ENCODE measurements at regions not wholly inside any gene's neighbourhood (a gene's known extent, or its start where the extent isn't known, plus 50 kb on each side); places are given as distances from the start of the nearest gene placed in this dataset.

DNA sequence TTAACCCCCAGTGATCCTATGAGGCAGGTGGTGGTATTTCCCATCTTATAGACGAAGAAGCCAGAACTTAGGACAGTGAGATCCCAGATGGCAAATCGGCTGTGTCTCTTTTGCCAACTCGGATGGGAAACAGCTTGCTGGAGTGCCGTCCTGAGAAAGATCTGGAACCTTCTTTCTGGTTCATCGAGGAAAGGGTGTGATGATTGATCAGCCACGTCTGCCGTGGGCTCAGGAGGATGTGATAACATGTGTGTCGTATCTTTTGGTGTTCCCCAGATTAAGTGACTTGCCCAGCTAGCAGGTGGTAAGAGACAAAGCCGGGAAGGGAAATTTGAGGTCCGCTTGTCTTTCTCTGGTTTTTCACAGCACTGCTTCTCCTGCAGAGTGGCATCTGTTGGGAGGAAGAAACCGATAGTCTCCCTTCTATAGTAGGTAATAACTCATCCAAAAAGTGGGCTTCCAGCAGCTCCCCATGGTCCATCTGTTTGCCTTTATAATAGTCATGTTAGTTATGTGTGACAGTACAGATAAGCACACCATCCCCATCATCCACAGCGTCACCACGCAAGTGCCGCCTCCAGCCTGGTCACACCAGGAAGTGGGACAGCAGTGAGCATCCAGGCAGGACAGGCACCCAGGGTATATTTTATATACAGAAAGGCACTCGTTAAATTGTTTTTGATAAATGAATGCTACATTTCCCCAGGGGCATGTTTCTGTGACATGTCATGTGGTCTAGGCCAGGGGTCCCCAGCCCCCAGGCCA is 175.5 kb downstream of the KATNIP start:
- H3K4me2 ChIP-seq: no peak overlapping the region
- H2AFZ ChIP-seq: no peak overlapping the region
- H3K27ac ChIP-seq: no peak overlapping the region
- H3K79me2 ChIP-seq: no peaks in the 10 kb centered on the region
- DNase-seq (ENCODE audit: low spot score): no peak
- no peaks in the 10 kb centered on the region for H3K9me2 ChIP-seq (replicated peaks; ENCODE audit: insufficient read depth)
- H3K4me1 ChIP-seq (ENCODE audit: insufficient read depth): peaks cover 44% of the 10 kb centered on the region
- no peaks in the 10 kb centered on the region for H3K9me3 ChIP-seq (ENCODE audit: low read depth)
- 95% methylated on average over 15 of the region's 15 CpGs for WGBS (ENCODE audit: low lambda C conversion rate, missing lambda C conversion rate)
- no peaks in the 10 kb centered on the region for H4K20me1 ChIP-seq (ENCODE audit: insufficient read depth, poor library complexity, severe bottlenecking)
- TF ChIP-seq, protein P1, sequence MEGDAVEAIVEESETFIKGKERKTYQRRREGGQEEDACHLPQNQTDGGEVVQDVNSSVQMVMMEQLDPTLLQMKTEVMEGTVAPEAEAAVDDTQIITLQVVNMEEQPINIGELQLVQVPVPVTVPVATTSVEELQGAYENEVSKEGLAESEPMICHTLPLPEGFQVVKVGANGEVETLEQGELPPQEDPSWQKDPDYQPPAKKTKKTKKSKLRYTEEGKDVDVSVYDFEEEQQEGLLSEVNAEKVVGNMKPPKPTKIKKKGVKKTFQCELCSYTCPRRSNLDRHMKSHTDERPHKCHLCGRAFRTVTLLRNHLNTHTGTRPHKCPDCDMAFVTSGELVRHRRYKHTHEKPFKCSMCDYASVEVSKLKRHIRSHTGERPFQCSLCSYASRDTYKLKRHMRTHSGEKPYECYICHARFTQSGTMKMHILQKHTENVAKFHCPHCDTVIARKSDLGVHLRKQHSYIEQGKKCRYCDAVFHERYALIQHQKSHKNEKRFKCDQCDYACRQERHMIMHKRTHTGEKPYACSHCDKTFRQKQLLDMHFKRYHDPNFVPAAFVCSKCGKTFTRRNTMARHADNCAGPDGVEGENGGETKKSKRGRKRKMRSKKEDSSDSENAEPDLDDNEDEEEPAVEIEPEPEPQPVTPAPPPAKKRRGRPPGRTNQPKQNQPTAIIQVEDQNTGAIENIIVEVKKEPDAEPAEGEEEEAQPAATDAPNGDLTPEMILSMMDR (IDR thresholded peaks at IDR 0.05; ENCODE audit: poor library complexity): no peak
- no peak for TF ChIP-seq EZH2phosphoT487 (IDR thresholded peaks at IDR 0.05; ENCODE audit: low read depth, severe bottlenecking, unreplicated experiment)
- no peak for TF ChIP-seq EZH2 (IDR thresholded peaks at IDR 0.05; ENCODE audit: borderline replicate concordance)
- no peaks in the 10 kb centered on the region for H3K27me3 ChIP-seq
- no peaks in the 10 kb centered on the region for H3K36me3 ChIP-seq (replicated peaks; ENCODE audit: insufficient read depth, low read depth)
- no peak overlapping the region for H3K4me3 ChIP-seq

DNA sequence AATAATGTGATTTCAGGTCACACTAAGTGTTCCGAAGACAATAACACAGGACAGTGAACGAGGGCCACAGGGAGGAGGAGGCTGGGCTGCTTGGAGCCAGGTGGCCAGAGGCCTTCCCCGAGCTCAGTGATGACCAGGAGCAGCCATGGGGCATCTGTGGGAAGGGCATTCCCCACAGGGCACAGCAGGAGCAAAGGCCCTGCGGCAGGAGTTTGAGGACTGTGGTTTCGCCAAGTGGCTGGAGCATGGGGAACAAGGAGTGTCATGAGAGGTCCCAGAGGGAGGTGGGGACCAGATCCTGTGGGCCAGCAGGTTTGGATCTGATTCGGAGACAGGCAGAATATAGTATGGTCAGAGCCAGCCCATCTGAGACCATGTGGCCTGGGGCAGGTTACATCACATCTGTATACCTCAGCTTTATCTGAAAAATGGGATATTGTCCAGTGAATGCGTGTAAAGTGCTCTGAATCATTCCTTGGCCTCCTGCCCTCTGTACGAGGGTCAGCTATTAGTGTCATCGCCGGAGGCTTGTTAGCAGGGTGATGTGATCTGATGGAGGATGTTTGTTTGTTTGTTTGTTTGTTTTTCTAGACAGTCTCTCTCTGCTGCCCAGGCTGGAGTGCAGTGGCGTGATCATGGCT is 176.8 kb downstream of the KATNIP start:
- H3K9me2 ChIP-seq (replicated peaks; ENCODE audit: insufficient read depth): no peaks in the 10 kb centered on the region
- no peaks in the 10 kb centered on the region for H3K9me3 ChIP-seq (ENCODE audit: low read depth)
- no peak overlapping the region for H3K4me2 ChIP-seq
- WGBS (ENCODE audit: low lambda C conversion rate, missing lambda C conversion rate): 95% methylated on average over 11 of the region's 11 CpGs
- TF ChIP-seq, protein P1 (IDR thresholded peaks at IDR 0.05; ENCODE audit: poor library complexity): no peak
- no peak for TF ChIP-seq EZH2 (IDR thresholded peaks at IDR 0.05; ENCODE audit: borderline replicate concordance)
- no peak for TF ChIP-seq EZH2phosphoT487 (IDR thresholded peaks at IDR 0.05; ENCODE audit: low read depth, severe bottlenecking, unreplicated experiment)
- H3K36me3 ChIP-seq (replicated peaks; ENCODE audit: insufficient read depth, low read depth): no peaks in the 10 kb centered on the region
- DNase-seq (ENCODE audit: low spot score): no peak
- no peak overlapping the region for H3K4me3 ChIP-seq
- no peaks in the 10 kb centered on the region for H4K20me1 ChIP-seq (ENCODE audit: insufficient read depth, poor library complexity, severe bottlenecking)
- H3K27me3 ChIP-seq: no peaks in the 10 kb centered on the region
- no peak overlapping the region for H3K27ac ChIP-seq
- no peaks in the 10 kb centered on the region for H3K79me2 ChIP-seq
- no peak overlapping the region for H2AFZ ChIP-seq
- H3K4me1 ChIP-seq (ENCODE audit: insufficient read depth): peaks cover 31% of the 10 kb centered on the region

DNA sequence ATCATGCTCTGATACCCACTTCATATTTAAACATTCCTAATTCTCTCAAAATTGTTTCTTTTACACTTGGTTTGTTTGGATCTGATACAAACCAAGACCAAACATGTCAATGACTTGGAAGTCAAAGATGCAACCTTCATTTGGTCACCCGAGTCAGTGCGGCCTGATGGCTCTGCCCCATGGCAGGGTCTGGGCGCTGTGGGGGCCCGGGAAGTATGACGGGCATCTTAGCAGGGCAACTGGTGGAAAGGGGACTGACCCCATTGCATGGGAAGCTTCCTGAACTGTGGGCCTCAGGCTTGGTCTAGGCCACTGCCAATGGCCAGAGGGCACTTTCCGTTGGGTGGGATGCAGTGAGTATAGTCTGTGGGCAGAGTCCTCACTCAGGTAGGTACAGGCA is 178.0 kb downstream of the KATNIP start:
- 100% methylated on average over 6 of the region's 6 CpGs for WGBS (ENCODE audit: low lambda C conversion rate, missing lambda C conversion rate)
- H3K36me3 ChIP-seq (replicated peaks; ENCODE audit: insufficient read depth, low read depth): no peaks in the 10 kb centered on the region
- H3K79me2 ChIP-seq: no peaks in the 10 kb centered on the region
- H4K20me1 ChIP-seq (ENCODE audit: insufficient read depth, poor library complexity, severe bottlenecking): no peaks in the 10 kb centered on the region
- H2AFZ ChIP-seq: no peak overlapping the region
- no peak for DNase-seq (ENCODE audit: low spot score)
- H3K9me3 ChIP-seq (ENCODE audit: low read depth): no peaks in the 10 kb centered on the region
- no peak overlapping the region for H3K4me3 ChIP-seq
- no peaks in the 10 kb centered on the region for H3K27me3 ChIP-seq
- TF ChIP-seq EZH2 (IDR thresholded peaks at IDR 0.05; ENCODE audit: borderline replicate concordance) (no peak), EZH2phosphoT487 (IDR thresholded peaks at IDR 0.05; ENCODE audit: low read depth, severe bottlenecking, unreplicated experiment) (no peak)
- TF ChIP-seq, protein P1 (IDR thresholded peaks at IDR 0.05; ENCODE audit: poor library complexity): no peak
- H3K9me2 ChIP-seq (replicated peaks; ENCODE audit: insufficient read depth): no peaks in the 10 kb centered on the region
- peaks cover 24% of the 10 kb centered on the region for H3K4me1 ChIP-seq (ENCODE audit: insufficient read depth)
- no peak overlapping the region for H3K4me2 ChIP-seq
- H3K27ac ChIP-seq: no peak overlapping the region
